ENCODE measurements at regions not wholly inside any gene's neighbourhood (a gene's known extent, or its start where the extent isn't known, plus 50 kb on each side); places are given as distances from the start of the nearest gene placed in this dataset.

- H3K4me3 ChIP-seq (ENCODE audit: low read length) = no peak overlapping the region
- no peaks in the 10 kb centered on the region for H3K79me2 ChIP-seq (ENCODE audit: low read length)
- no peak overlapping the region for H3K9ac ChIP-seq (ENCODE audit: low read length)
- H3K4me1 ChIP-seq (ENCODE audit: low read length) = no peaks in the 10 kb centered on the region
- no peaks in the 10 kb centered on the region for H3K9me3 ChIP-seq (ENCODE audit: insufficient read depth, low read length)
- no peak overlapping the region for H3K4me2 ChIP-seq (ENCODE audit: low read length)
- TF ChIP-seq CTCF (IDR thresholded peaks at IDR 0.05; ENCODE audit: low read depth, low read length) = no peak
- no peak for TF ChIP-seq EZH2phosphoT487 (IDR thresholded peaks at IDR 0.05; ENCODE audit: low read depth)
- H3K27me3 ChIP-seq (ENCODE audit: low read depth, low read length) = no peaks in the 10 kb centered on the region
- no peak overlapping the region for H3K27ac ChIP-seq (ENCODE audit: low read length)
- H2AFZ ChIP-seq (ENCODE audit: low read depth, low read length) = no peak overlapping the region
- H4K20me1 ChIP-seq (ENCODE audit: insufficient read depth, low read length) = no peaks in the 10 kb centered on the region
- H3K36me3 ChIP-seq (replicated peaks; ENCODE audit: low read depth, low read length) = no peaks in the 10 kb centered on the region
Observed at GRCh38 chr5:112563169-112563826, 144.2 kb upstream of the EPB41L4A start.

GRCh38 chr5:112566251-112566650, 147.2 kb upstream of the EPB41L4A start:
- Histone ChIP-seq H3K4me3 (ENCODE audit: low read length) (no peak overlapping the region), H3K79me2 (ENCODE audit: low read length) (no peaks in the 10 kb centered on the region)

GRCh38 chr5:112569596-112569995, 150.5 kb upstream of the EPB41L4A start:
- Histone ChIP-seq H3K4me1 (ENCODE audit: low read length) (no peaks in the 10 kb centered on the region), H3K4me2 (ENCODE audit: low read length) (no peak overlapping the region), H3K27me3 (ENCODE audit: low read depth, low read length) (no peaks in the 10 kb centered on the region), H2AFZ (ENCODE audit: low read depth, low read length) (no peak overlapping the region), H3K79me2 (ENCODE audit: low read length) (no peaks in the 10 kb centered on the region), H3K27ac (ENCODE audit: low read length) (no peak overlapping the region), H3K9me3 (ENCODE audit: insufficient read depth, low read length) (no peaks in the 10 kb centered on the region), H3K4me3 (ENCODE audit: low read length) (no peak overlapping the region), H3K9ac (ENCODE audit: low read length) (no peak overlapping the region), H3K36me3 (replicated peaks; ENCODE audit: low read depth, low read length) (no peaks in the 10 kb centered on the region), H4K20me1 (ENCODE audit: insufficient read depth, low read length) (no peaks in the 10 kb centered on the region)
- no peak for TF ChIP-seq EZH2phosphoT487 (IDR thresholded peaks at IDR 0.05; ENCODE audit: low read depth)
- no peak for TF ChIP-seq CTCF (IDR thresholded peaks at IDR 0.05; ENCODE audit: low read depth, low read length)

More at GRCh38 chr5:112566251-112566650, 147.2 kb upstream of the EPB41L4A start:
- Histone ChIP-seq H4K20me1 (ENCODE audit: insufficient read depth, low read length) (no peaks in the 10 kb centered on the region), H3K4me1 (ENCODE audit: low read length) (no peaks in the 10 kb centered on the region), H3K27ac (ENCODE audit: low read length) (no peak overlapping the region), H3K36me3 (replicated peaks; ENCODE audit: low read depth, low read length) (no peaks in the 10 kb centered on the region), H3K9me3 (ENCODE audit: insufficient read depth, low read length) (no peaks in the 10 kb centered on the region), H3K9ac (ENCODE audit: low read length) (no peak overlapping the region), H3K27me3 (ENCODE audit: low read depth, low read length) (no peaks in the 10 kb centered on the region), H3K4me2 (ENCODE audit: low read length) (no peak overlapping the region), H2AFZ (ENCODE audit: low read depth, low read length) (no peak overlapping the region)
- TF ChIP-seq EZH2phosphoT487 (IDR thresholded peaks at IDR 0.05; ENCODE audit: low read depth) = no peak
- TF ChIP-seq CTCF (IDR thresholded peaks at IDR 0.05; ENCODE audit: low read depth, low read length) = no peak

- H3K4me2 ChIP-seq (ENCODE audit: low read length) = no peak overlapping the region
- no peak overlapping the region for H3K4me3 ChIP-seq (ENCODE audit: low read length)
- no peaks in the 10 kb centered on the region for H3K79me2 ChIP-seq (ENCODE audit: low read length)
- H4K20me1 ChIP-seq (ENCODE audit: insufficient read depth, low read length) = no peaks in the 10 kb centered on the region
- H3K9ac ChIP-seq (ENCODE audit: low read length) = no peak overlapping the region
- no peaks in the 10 kb centered on the region for H3K27me3 ChIP-seq (ENCODE audit: low read depth, low read length)
- H3K9me3 ChIP-seq (ENCODE audit: insufficient read depth, low read length) = no peaks in the 10 kb centered on the region
- no peaks in the 10 kb centered on the region for H3K4me1 ChIP-seq (ENCODE audit: low read length)
- no peak overlapping the region for H2AFZ ChIP-seq (ENCODE audit: low read depth, low read length)
- TF ChIP-seq EZH2phosphoT487 (IDR thresholded peaks at IDR 0.05; ENCODE audit: low read depth) = no peak
- TF ChIP-seq CTCF (IDR thresholded peaks at IDR 0.05; ENCODE audit: low read depth, low read length) = no peak
- no peaks in the 10 kb centered on the region for H3K36me3 ChIP-seq (replicated peaks; ENCODE audit: low read depth, low read length)
- H3K27ac ChIP-seq (ENCODE audit: low read length) = no peak overlapping the region
Observed at GRCh38 chr5:112570708-112571444, 151.8 kb upstream of the EPB41L4A start.
